ENCODE measurements at regions not wholly inside any gene's neighbourhood (a gene's known extent, or its start where the extent isn't known, plus 50 kb on each side); places are given as distances from the start of the nearest gene placed in this dataset.

- DNase-seq (ENCODE audit: low read depth in 4 of 4, low spot score in 3 of 4), result no peak
Measured at GRCh38 chr2:176664478-176664877, 395.2 kb downstream of the MTX2 start.

- DNase-seq (ENCODE audit: low read depth in 4 of 4, low spot score in 3 of 4), result no peak
Measured at GRCh38 chr2:176665086-176665485, 395.8 kb downstream of the MTX2 start.

GRCh38 chr2:176668912-176669311 lies 399.7 kb downstream of the MTX2 start:
- no peak for DNase-seq (ENCODE audit: low read depth in 4 of 4, low spot score in 3 of 4)

- no peak for DNase-seq (ENCODE audit: low read depth in 4 of 4, low spot score in 3 of 4)
Measured at GRCh38 chr2:176669398-176670174, 400.3 kb downstream of the MTX2 start.

GRCh38 chr2:176675271-176675949 lies 406.2 kb downstream of the MTX2 start:
- DNase-seq (ENCODE audit: low read depth in 4 of 4, low spot score in 3 of 4), result no peak

GRCh38 chr2:176677746-176678265 lies 408.6 kb downstream of the MTX2 start:
- DNase-seq (ENCODE audit: low read depth in 4 of 4, low spot score in 3 of 4), result no peak

- no peak for DNase-seq (ENCODE audit: low read depth in 4 of 4, low spot score in 3 of 4)
Measured at GRCh38 chr2:176678571-176678970, 409.3 kb downstream of the MTX2 start.

- no peak for DNase-seq (ENCODE audit: low read depth in 4 of 4, low spot score in 3 of 4)
Measured at GRCh38 chr2:176679061-176679669, 409.9 kb downstream of the MTX2 start.

- DNase-seq (ENCODE audit: low read depth in 4 of 4, low spot score in 3 of 4), result no peak
Measured at GRCh38 chr2:176680916-176681516, 411.8 kb downstream of the MTX2 start.

- DNase-seq (ENCODE audit: low read depth in 4 of 4, low spot score in 3 of 4), result no peak
Measured at GRCh38 chr2:176681584-176682115, 412.4 kb downstream of the MTX2 start.

- no peak for DNase-seq (ENCODE audit: low read depth in 4 of 4, low spot score in 3 of 4)
Measured at GRCh38 chr2:176682278-176682677, 413.0 kb downstream of the MTX2 start.

GRCh38 chr2:176683618-176684111 lies 414.4 kb downstream of the MTX2 start:
- DNase-seq (ENCODE audit: low read depth in 4 of 4, low spot score in 3 of 4), result no peak

- DNase-seq (ENCODE audit: low read depth in 4 of 4, low spot score in 3 of 4), result no peak
Measured at GRCh38 chr2:176685908-176686307, 416.7 kb downstream of the MTX2 start.

- DNase-seq (ENCODE audit: low read depth in 4 of 4, low spot score in 3 of 4), result no peak
Measured at GRCh38 chr2:176686328-176686727, 417.1 kb downstream of the MTX2 start.

GRCh38 chr2:176687342-176687741 lies 418.1 kb downstream of the MTX2 start:
- DNase-seq (ENCODE audit: low read depth in 4 of 4, low spot score in 3 of 4), result no peak

- no peak for DNase-seq (ENCODE audit: low read depth in 4 of 4, low spot score in 3 of 4)
Measured at GRCh38 chr2:176687944-176688343, 418.7 kb downstream of the MTX2 start.

- DNase-seq (ENCODE audit: low read depth in 4 of 4, low spot score in 3 of 4), result no peak
Measured at GRCh38 chr2:176689711-176690110, 420.5 kb downstream of the MTX2 start.

- no peak for DNase-seq (ENCODE audit: low read depth in 4 of 4, low spot score in 3 of 4)
Measured at GRCh38 chr2:176691471-176691870, 422.2 kb downstream of the MTX2 start.

GRCh38 chr2:176692533-176692932 lies 423.3 kb downstream of the MTX2 start:
- no peak for DNase-seq (ENCODE audit: low read depth in 4 of 4, low spot score in 3 of 4)

- DNase-seq (ENCODE audit: low read depth in 4 of 4, low spot score in 3 of 4), result no peak
Measured at GRCh38 chr2:176699098-176699497, 429.9 kb downstream of the MTX2 start.

- no peak for DNase-seq (ENCODE audit: low read depth in 4 of 4, low spot score in 3 of 4)
Measured at GRCh38 chr2:176699644-176700043, 430.4 kb downstream of the MTX2 start.
